ENCODE measurements at regions not wholly inside any gene's neighbourhood (a gene's known extent, or its start where the extent isn't known, plus 50 kb on each side); places are given as distances from the start of the nearest gene placed in this dataset.

GRCh38 chr12:60594035-60594711 lies 998.3 kb downstream of the SLC16A7 start:
- TF ChIP-seq L3MBTL2 (conservative IDR thresholded peaks at IDR 0.05) (no peak), BHLHE40 (IDR thresholded peaks at IDR 0.05; ENCODE audit: borderline replicate concordance) (no peak)

Measured in HEK293T (cell line).